Stomach (tissue), 8 donors: ENCODE measurements at regions not wholly inside any gene's neighbourhood (a gene's known extent, or its start where the extent isn't known, plus 50 kb on each side); places are given as distances from the start of the nearest gene placed in this dataset.

ENCODE experiments used
- DNase-seq, 2 donors: peaks; one replicate each; pipeline versions ENCODE4 v3.0.0 to v3.0.0-alpha.2; 2013 to 2019
- H3K27ac ChIP-seq, 5 donors: fragments of 200-600 bp in 4 of 5; sonication (generic) in 4 of 5; one replicate each; pipeline ENCODE4 v1.5.1; 2013 to 2019; ENCODE audit warnings: mild to moderate bottlenecking in 1 of 5, moderate library complexity in 1 of 5
- H3K27me3 ChIP-seq, 3 donors: fragments of 200-600 bp; sonication (generic); one replicate each; pipeline ENCODE4 v1.5.1; 2017 to 2019; ENCODE audit warnings: mixed run types in 1 of 3
- H3K36me3 ChIP-seq, 4 donors: fragments of 200-600 bp; sonication (generic); 1 replicate in 3 of 4; 2 replicates in 1 of 4; pipeline ENCODE4 v1.5.1; 2016 to 2019
- H3K4me1 ChIP-seq, 4 donors: fragments of 200-600 bp; sonication (generic); one replicate each; pipeline ENCODE4 v1.5.1; 2016 to 2019
- H3K4me3 ChIP-seq, 4 donors: fragments of 200-600 bp; sonication (generic) in 3 of 4; one replicate each; pipeline ENCODE4 v1.5.1; 2016 to 2019; ENCODE audit warnings: mild to moderate bottlenecking in 1 of 4
- H3K9me3 ChIP-seq, 4 donors: fragments of 200-600 bp; sonication (generic); one replicate each; pipeline ENCODE4 v1.5.1; 2016 to 2019
- CTCF ChIP-seq, 7 experiments: fragments of 450-650 bp in 4 of 7; fragments of 200-600 bp in 3 of 7; sonication (generic) in 3 of 7; IDR thresholded peaks; one replicate each; pipeline ENCODE4 v1.5.1; 2016 to 2019; ENCODE audit warnings: antibody characterized with exemption in 7 of 7, control low read depth in 2 of 7, mild to moderate bottlenecking in 1 of 7
- EP300 ChIP-seq: sonication (generic); formaldehyde crosslinking; IDR thresholded peaks from one replicate; pipeline ENCODE4 v1.6.1; 2017; ENCODE audit warnings: antibody characterized with exemption
- POLR2A ChIP-seq, 4 donors: fragments of 450-650 bp; IDR thresholded peaks; one replicate each; pipeline ENCODE4 v1.6.1; 2016; ENCODE audit warnings: antibody characterized with exemption in 4 of 4, control low read depth in 2 of 4, mild to moderate bottlenecking in 1 of 4, moderate library complexity in 1 of 4
- POLR2AphosphoS5 ChIP-seq, 3 donors: sonication (generic); formaldehyde crosslinking; IDR thresholded peaks; one replicate each; pipeline ENCODE4 v1.6.1; 2016; ENCODE audit warnings: antibody characterized with exemption in 3 of 3
- WGBS, 5 donors: extraction: QIAGEN DNeasy Blood & Tissue Kit in 3 of 5; methylation state at CpG; one replicate each; pipeline versions ENCODE4 v1.1.5 to v1.1.7; 2013 to 2018; 5-methylcytosine and 5-hydroxymethylcytosine counted together
- intact Hi-C: fragments of 100-400 bp; cut with DNase I; formaldehyde crosslinking; loops from one replicate; pipeline ENCODE4 v1.15.1; 2023; ENCODE audit warnings: low total_unique reads
- donor health status: healthy with polysubstance abuse.
- donor health status: Bipolar disorder and iron deficiency.
- donor health status: healthy.

GRCh38 chr2:167863377-167863776, 384.0 kb downstream of the STK39 start:
- 89 to 99% (median 92%) methylated on average over 2 of the region's 2 CpGs for WGBS, 5 donors

GRCh38 chr2:167862782-167863181, 384.6 kb downstream of the STK39 start:
- no peaks in the 10 kb centered on the region for H3K36me3 ChIP-seq
- H3K4me3 ChIP-seq: no peak overlapping the region
- H3K9me3 ChIP-seq: no peaks in the 10 kb centered on the region
- intact Hi-C loops: no loop called here
- TF ChIP-seq CTCF (IDR thresholded peaks at IDR 0.05) (no peak), POLR2AphosphoS5 (IDR thresholded peaks at IDR 0.05) (no peak), POLR2A (IDR thresholded peaks at IDR 0.05) (no peak), EP300 (no peak)
- H3K27me3 ChIP-seq: no peaks in the 10 kb centered on the region
- no peak overlapping the region for H3K27ac ChIP-seq
- WGBS, 5 donors: 68 to 82% (median 71%) methylated on average over 3 of the region's 3 CpGs
- peaks cover 0 to 13% (median 3%) of the 10 kb centered on the region in 4 donors for H3K4me1 ChIP-seq
- DNase-seq: peak in 1 of 2 donors; percentile 19

More at GRCh38 chr2:167863377-167863776, 384.0 kb downstream of the STK39 start:
- Histone ChIP-seq H3K36me3 (no peaks in the 10 kb centered on the region), H3K27ac (no peak overlapping the region), H3K9me3 (no peaks in the 10 kb centered on the region), H3K27me3 (no peaks in the 10 kb centered on the region), H3K4me1 (peaks cover 0 to 13% (median 3%) of the 10 kb centered on the region in 4 donors), H3K4me3 (no peak overlapping the region)
- TF ChIP-seq CTCF (IDR thresholded peaks at IDR 0.05) (no peak), POLR2AphosphoS5 (IDR thresholded peaks at IDR 0.05) (no peak), POLR2A (IDR thresholded peaks at IDR 0.05) (no peak), EP300 (no peak)
- DNase-seq: no peak
- intact Hi-C loops: no loop called here

GRCh38 chr2:167862296-167862695, 385.1 kb downstream of the STK39 start:
- Histone ChIP-seq H3K4me1 (peaks cover 0 to 13% (median 3%) of the 10 kb centered on the region in 4 donors), H3K4me3 (no peak overlapping the region), H3K36me3 (no peaks in the 10 kb centered on the region), H3K27ac (no peak overlapping the region), H3K9me3 (no peaks in the 10 kb centered on the region), H3K27me3 (no peaks in the 10 kb centered on the region)
- no peak for DNase-seq
- intact Hi-C loops: no loop called here
- TF ChIP-seq POLR2A (IDR thresholded peaks at IDR 0.05): no peak
- no peak for TF ChIP-seq EP300
- TF ChIP-seq POLR2AphosphoS5 (IDR thresholded peaks at IDR 0.05): no peak
- no peak for TF ChIP-seq CTCF (IDR thresholded peaks at IDR 0.05)
- 82 to 91% (median 90%) methylated on average over 4 of the region's 4 CpGs for WGBS, 5 donors

- Histone ChIP-seq H3K27ac (no peak overlapping the region), H3K27me3 (no peaks in the 10 kb centered on the region), H3K9me3 (no peaks in the 10 kb centered on the region), H3K4me3 (no peak overlapping the region), H3K36me3 (no peaks in the 10 kb centered on the region), H3K4me1 (peaks cover 0 to 13% (median 3%) of the 10 kb centered on the region in 4 donors)
- 68 to 88% (median 84%) methylated on average over 2 of the region's 2 CpGs for WGBS, 5 donors
- no peak for DNase-seq
- TF ChIP-seq POLR2AphosphoS5 (IDR thresholded peaks at IDR 0.05) (no peak), CTCF (IDR thresholded peaks at IDR 0.05) (no peak), EP300 (no peak), POLR2A (IDR thresholded peaks at IDR 0.05) (no peak)
- intact Hi-C loops: no loop called here
Observed at GRCh38 chr2:167861574-167862193, 385.7 kb downstream of the STK39 start.
